ENCODE measurements at regions not wholly inside any gene's neighbourhood (a gene's known extent, or its start where the extent isn't known, plus 50 kb on each side); places are given as distances from the start of the nearest gene placed in this dataset.

DNA sequence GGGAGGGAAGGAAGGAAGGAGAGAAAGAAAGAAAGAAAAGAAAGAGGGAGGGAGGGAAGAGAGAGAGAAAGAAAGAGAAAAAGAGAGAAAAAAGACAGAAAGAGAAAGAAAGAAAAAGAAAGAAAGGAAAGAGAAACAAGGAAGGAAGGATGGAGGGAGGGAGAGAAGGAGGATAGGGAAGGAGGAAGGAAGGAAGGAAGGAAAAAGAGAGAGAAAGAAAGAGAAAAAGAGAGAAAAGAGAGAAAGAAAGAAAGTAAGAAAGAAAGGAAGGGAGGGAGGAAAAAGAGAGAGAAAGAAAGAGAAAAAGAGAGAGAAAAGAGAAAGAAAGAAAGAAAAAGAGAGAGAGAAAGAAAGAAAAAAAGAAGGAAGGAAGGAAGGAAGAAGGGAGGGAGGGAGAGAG lies 105.8 kb upstream of the RBPJ start:
- TF ChIP-seq, protein P1, sequence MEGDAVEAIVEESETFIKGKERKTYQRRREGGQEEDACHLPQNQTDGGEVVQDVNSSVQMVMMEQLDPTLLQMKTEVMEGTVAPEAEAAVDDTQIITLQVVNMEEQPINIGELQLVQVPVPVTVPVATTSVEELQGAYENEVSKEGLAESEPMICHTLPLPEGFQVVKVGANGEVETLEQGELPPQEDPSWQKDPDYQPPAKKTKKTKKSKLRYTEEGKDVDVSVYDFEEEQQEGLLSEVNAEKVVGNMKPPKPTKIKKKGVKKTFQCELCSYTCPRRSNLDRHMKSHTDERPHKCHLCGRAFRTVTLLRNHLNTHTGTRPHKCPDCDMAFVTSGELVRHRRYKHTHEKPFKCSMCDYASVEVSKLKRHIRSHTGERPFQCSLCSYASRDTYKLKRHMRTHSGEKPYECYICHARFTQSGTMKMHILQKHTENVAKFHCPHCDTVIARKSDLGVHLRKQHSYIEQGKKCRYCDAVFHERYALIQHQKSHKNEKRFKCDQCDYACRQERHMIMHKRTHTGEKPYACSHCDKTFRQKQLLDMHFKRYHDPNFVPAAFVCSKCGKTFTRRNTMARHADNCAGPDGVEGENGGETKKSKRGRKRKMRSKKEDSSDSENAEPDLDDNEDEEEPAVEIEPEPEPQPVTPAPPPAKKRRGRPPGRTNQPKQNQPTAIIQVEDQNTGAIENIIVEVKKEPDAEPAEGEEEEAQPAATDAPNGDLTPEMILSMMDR (IDR thresholded peaks at IDR 0.05; ENCODE audit: unreplicated experiment), result no peak
- no peak overlapping the region for H3K4me3 Mint-ChIP-seq (ENCODE audit: unreplicated experiment)
- no peak overlapping the region for H3K27ac Mint-ChIP-seq (ENCODE audit: unreplicated experiment)
- no peaks in the 10 kb centered on the region for H3K4me1 Mint-ChIP-seq (ENCODE audit: unreplicated experiment)
- peaks cover 3% of the 10 kb centered on the region for H3K27me3 Mint-ChIP-seq (ENCODE audit: unreplicated experiment)
- no peak for DNase-seq (ENCODE audit: low spot score)
- H3K9me3 Mint-ChIP-seq (ENCODE audit: unreplicated experiment), result no peaks in the 10 kb centered on the region
- no peaks in the 10 kb centered on the region for H3K36me3 Mint-ChIP-seq (ENCODE audit: low read depth, unreplicated experiment)

DNA sequence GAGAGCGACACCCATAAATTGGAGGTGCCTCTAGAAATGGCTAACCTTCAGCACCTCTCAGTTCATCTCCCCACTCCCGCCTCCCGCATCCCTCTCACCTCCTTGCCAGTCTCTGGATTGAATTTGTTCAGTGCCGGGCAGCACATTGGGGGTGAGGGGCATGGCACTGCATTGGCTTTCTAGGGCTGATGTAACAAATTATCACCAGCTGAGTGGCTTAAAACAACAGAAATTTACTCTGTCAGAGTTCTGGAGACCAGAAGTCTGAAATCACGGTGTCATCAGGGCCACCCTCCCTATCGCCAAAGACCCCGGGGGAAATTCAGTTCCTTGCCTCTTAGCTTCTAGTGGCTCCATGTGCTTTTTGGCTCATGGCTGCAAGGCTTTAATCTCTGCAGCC lies 105.1 kb upstream of the RBPJ start:
- H3K27ac Mint-ChIP-seq (ENCODE audit: unreplicated experiment), result no peak overlapping the region
- H3K4me3 Mint-ChIP-seq (ENCODE audit: unreplicated experiment), result no peak overlapping the region
- TF ChIP-seq, protein P1 (IDR thresholded peaks at IDR 0.05; ENCODE audit: unreplicated experiment), result no peak
- peaks cover 3% of the 10 kb centered on the region for H3K27me3 Mint-ChIP-seq (ENCODE audit: unreplicated experiment)
- H3K4me1 Mint-ChIP-seq (ENCODE audit: unreplicated experiment), result no peaks in the 10 kb centered on the region
- no peaks in the 10 kb centered on the region for H3K9me3 Mint-ChIP-seq (ENCODE audit: unreplicated experiment)
- DNase-seq (ENCODE audit: low spot score), result no peak
- H3K36me3 Mint-ChIP-seq (ENCODE audit: low read depth, unreplicated experiment), result no peaks in the 10 kb centered on the region

DNA sequence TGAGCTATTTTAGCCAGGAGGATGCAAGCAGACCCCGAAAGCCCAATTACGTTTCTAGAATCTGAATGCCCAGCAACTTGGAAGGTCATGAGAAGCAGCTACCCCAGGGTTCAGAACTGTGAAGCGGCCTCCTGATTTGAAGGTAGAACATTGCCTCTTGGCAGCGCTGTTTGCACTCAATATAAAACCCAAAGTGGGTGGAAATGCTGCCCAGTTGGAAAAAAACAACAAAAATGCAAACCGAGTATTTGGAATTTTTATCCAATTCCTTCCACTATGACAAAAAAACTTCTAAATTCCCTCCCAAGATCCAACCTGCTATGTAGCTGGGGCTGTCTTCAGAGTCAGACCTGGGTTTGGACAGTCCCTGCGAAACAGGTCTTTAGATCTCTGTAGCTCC lies 103.3 kb upstream of the RBPJ start:
- H3K4me1 Mint-ChIP-seq (ENCODE audit: unreplicated experiment), result no peaks in the 10 kb centered on the region
- H3K9me3 Mint-ChIP-seq (ENCODE audit: unreplicated experiment), result no peaks in the 10 kb centered on the region
- TF ChIP-seq, protein P1 (IDR thresholded peaks at IDR 0.05; ENCODE audit: unreplicated experiment), result no peak
- DNase-seq (ENCODE audit: low spot score), result no peak
- H3K4me3 Mint-ChIP-seq (ENCODE audit: unreplicated experiment), result no peak overlapping the region
- no peak overlapping the region for H3K27ac Mint-ChIP-seq (ENCODE audit: unreplicated experiment)
- no peaks in the 10 kb centered on the region for H3K36me3 Mint-ChIP-seq (ENCODE audit: low read depth, unreplicated experiment)
- peaks cover 3% of the 10 kb centered on the region for H3K27me3 Mint-ChIP-seq (ENCODE audit: unreplicated experiment)

DNA sequence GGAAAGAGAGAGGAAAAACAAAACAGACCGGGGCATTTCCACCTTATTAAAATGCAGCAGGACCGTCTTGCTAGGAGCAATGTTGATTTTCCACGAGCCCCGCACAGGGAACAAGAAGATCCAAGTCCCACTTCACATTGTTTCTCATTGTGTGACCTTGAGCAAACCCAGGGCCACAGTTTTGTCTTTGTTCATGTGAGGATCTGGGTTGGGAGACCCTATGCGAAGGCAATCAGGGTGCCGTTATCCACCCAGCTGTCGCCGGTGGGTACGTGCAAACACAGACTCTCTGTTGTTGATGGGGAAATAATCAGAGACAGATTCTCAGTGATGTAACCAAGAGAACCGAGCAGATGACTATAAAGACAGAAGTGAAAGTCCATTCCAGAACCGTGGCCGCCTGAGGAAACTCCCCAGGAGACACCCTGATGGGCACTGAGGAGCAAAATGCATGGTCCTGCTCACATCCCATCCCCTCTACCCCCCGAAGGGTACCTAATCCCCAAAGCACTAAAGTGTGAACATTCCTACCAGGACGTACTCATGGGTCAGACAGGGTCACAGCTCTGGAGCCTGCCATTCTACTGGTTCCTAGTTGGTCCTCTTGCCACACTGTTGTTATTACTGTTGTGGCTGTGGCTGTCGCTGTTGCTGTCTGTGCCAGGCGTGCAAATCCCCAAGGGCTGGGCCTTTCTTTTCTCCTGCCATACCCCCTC lies 102.7 kb upstream of the RBPJ start:
- Mint-ChIP-seq H3K9me3 (ENCODE audit: unreplicated experiment) (no peaks in the 10 kb centered on the region), H3K27me3 (ENCODE audit: unreplicated experiment) (peaks cover 3% of the 10 kb centered on the region), H3K36me3 (ENCODE audit: low read depth, unreplicated experiment) (no peaks in the 10 kb centered on the region), H3K27ac (ENCODE audit: unreplicated experiment) (no peak overlapping the region), H3K4me1 (ENCODE audit: unreplicated experiment) (no peaks in the 10 kb centered on the region), H3K4me3 (ENCODE audit: unreplicated experiment) (no peak overlapping the region)
- TF ChIP-seq, protein P1 (IDR thresholded peaks at IDR 0.05; ENCODE audit: unreplicated experiment), result no peak
- no peak for DNase-seq (ENCODE audit: low spot score)

DNA sequence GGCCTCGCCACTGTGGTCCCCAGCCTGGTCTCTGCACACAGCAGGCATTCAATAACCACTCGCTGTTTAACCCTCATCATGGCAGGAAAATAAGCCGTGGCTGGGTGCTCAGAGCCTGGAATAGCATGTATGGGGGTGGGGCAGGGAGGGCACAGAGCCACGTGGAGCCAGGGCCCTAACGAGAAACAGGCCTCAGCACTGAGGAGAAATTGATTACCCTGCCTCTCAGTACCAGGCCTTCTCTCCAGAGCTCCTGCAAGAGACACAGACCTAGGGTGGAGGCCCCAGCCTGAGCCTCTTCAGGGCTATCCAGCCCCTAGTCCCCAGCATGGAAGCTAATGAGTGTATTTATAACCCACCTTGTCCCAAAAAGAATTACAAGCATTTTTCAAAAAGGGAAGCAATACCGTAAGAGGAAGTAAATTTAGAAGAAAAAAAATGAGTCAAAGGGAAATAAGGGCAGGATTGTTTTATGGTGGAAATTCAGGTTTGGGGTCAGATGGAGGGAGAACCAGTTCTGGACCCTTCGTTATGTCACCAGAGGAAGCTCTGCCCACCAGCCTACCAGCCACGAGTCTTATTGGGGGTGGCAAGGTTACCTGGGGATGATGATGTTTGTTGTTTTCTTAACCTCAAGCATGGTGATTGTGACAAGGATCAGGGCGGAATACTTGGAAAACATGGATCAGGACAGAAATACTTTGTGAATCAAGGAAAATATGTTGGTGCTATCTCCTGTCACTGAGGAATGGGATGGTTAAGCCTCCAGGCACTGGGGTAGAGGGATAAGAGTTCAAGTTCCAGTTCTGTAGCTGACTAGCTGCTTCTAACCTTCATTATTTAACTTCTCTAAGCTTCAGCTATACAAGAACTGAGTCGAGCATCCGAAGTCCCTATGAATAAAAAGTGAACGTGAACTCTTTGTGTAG lies 101.9 kb upstream of the RBPJ start:
- TF ChIP-seq, protein P1 (IDR thresholded peaks at IDR 0.05; ENCODE audit: unreplicated experiment), result no peak
- no peak overlapping the region for H3K27ac Mint-ChIP-seq (ENCODE audit: unreplicated experiment)

More for the DNA sequence above, 101.9 kb upstream of the RBPJ start:
- Mint-ChIP-seq H3K4me1 (ENCODE audit: unreplicated experiment) (no peaks in the 10 kb centered on the region), H3K4me3 (ENCODE audit: unreplicated experiment) (no peak overlapping the region), H3K9me3 (ENCODE audit: unreplicated experiment) (no peaks in the 10 kb centered on the region), H3K36me3 (ENCODE audit: low read depth, unreplicated experiment) (no peaks in the 10 kb centered on the region), H3K27me3 (ENCODE audit: unreplicated experiment) (peaks cover 1% of the 10 kb centered on the region)
- no peak for DNase-seq (ENCODE audit: low spot score)

All from endothelial cell (in vitro differentiated cells).